Gastroesophageal sphincter (tissue), 3 donors: ENCODE measurements at regions not wholly inside any gene's neighbourhood (a gene's known extent, or its start where the extent isn't known, plus 50 kb on each side); places are given as distances from the start of the nearest gene placed in this dataset.

Experiments used
- POLR2A ChIP-seq, 2 donors: fragments of 450-650 bp; IDR thresholded peaks; one replicate each; pipeline ENCODE4 v1.6.1; 2017; ENCODE audit warnings: antibody characterized with exemption in 2 of 2, mild to moderate bottlenecking in 2 of 2, moderate library complexity in 1 of 2
- POLR2AphosphoS5 ChIP-seq: sonication (generic); formaldehyde crosslinking; IDR thresholded peaks from one replicate; pipeline ENCODE4 v1.6.1; 2017; ENCODE audit warnings: antibody characterized with exemption
- TF ChIP-seq, protein P1 (sequence below), 4 experiments: fragments of 200-600 bp in 2 of 4; fragments of 450-650 bp in 2 of 4; sonication (generic) in 1 of 4; IDR thresholded peaks; one replicate each; pipeline ENCODE4 v1.5.1; 2017 to 2019; ENCODE audit warnings: antibody characterized with exemption in 4 of 4, mild to moderate bottlenecking in 2 of 4, moderate library complexity in 2 of 4

- TF ChIP-seq, protein P1, sequence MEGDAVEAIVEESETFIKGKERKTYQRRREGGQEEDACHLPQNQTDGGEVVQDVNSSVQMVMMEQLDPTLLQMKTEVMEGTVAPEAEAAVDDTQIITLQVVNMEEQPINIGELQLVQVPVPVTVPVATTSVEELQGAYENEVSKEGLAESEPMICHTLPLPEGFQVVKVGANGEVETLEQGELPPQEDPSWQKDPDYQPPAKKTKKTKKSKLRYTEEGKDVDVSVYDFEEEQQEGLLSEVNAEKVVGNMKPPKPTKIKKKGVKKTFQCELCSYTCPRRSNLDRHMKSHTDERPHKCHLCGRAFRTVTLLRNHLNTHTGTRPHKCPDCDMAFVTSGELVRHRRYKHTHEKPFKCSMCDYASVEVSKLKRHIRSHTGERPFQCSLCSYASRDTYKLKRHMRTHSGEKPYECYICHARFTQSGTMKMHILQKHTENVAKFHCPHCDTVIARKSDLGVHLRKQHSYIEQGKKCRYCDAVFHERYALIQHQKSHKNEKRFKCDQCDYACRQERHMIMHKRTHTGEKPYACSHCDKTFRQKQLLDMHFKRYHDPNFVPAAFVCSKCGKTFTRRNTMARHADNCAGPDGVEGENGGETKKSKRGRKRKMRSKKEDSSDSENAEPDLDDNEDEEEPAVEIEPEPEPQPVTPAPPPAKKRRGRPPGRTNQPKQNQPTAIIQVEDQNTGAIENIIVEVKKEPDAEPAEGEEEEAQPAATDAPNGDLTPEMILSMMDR (IDR thresholded peaks at IDR 0.05): no peak
- TF ChIP-seq POLR2A (IDR thresholded peaks at IDR 0.05): no peak
- TF ChIP-seq POLR2AphosphoS5: no peak
These were observed 439.4 kb upstream of the TSPY4 start for GRCh38 chrY:8897876-8898275.
